Middle frontal gyrus (tissue), 1 donor: ENCODE measurements at regions not wholly inside any gene's neighbourhood (a gene's known extent, or its start where the extent isn't known, plus 50 kb on each side); places are given as distances from the start of the nearest gene placed in this dataset.

Source experiments
- DNase-seq: peaks from one replicate; pipeline ENCODE4 v3.0.0-alpha.2; 2015; ENCODE audit warnings: low spot score; ENCODE audit errors: extremely low spot score

DNA sequence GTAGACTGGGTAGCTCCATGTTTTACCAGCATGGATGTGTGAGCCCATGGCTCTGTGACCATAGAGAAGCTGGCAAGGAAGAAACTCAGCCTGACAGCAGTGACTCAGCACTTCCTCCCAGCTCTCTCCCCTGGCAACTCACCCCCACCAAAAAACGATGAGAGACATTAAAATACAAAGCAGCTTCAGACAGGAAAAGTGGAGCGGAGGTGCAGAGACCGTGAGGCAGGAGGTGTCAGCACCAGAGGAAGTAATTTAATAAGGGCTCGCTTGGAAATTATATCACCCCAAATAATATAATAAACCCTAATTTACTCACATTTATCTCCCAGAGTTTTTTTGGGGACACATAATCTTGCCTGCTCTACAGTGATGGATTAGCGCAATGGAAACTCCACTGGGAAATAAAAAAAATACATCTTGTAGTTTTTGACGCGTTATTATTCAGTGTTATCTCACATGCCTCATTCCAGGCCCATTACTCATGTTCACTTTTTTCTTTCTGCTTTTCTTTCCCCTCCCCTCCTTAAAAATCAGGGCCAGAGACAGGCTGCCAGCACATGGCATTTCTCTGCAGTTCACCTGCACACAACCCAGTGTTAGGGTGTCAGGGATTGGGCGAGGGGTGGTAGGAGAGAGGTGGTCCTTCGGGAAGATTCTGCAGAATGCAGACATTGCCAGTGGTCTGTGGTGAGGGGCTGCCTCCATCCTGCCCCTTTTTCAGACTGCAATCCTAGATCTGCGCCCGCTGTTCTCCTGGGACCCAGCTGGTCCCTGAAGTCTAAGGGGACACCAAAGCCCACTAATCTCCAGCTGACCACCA lies 170.8 kb downstream of the BUD13 start:
- no peak for DNase-seq

DNA sequence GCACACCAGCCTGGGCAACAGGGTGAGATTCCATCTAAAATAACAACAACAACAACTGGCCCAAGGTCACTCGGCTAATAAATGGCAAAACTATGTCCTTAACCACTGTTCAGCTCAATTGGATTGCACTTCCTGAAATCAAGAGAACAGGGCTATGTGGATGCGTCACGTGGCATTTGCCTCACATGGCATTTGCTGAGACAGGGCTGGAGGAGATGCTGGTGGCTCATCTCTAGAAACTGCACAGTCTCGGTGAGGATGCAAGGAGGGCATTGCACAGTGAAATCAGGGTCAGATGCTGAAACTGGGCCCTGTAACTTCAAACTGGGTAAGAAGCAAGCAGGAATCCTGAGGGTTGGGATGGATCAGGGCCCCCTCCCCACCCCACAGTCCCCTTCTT lies 171.9 kb downstream of the BUD13 start:
- DNase-seq, result no peak

DNA sequence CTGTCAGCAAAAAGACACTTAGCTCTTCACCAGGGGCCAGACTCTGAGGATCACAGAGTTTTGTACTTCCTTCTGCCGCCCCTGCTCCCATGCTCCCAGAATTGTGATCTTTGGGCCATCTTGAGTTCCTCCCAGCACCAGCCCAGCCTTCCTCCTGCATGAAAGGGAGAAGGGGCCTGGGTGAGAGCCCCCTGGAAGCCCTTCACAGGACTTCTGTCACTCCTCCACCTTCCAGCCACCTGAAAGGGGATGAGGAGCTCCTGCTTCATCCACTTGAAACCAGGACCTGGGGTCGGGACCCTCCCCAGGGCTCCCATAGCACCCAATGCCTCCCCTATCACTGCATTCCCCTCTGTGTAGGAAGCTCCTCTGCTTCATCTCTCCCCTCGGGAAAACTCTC lies 174.2 kb downstream of the BUD13 start:
- DNase-seq, result no peak

DNA sequence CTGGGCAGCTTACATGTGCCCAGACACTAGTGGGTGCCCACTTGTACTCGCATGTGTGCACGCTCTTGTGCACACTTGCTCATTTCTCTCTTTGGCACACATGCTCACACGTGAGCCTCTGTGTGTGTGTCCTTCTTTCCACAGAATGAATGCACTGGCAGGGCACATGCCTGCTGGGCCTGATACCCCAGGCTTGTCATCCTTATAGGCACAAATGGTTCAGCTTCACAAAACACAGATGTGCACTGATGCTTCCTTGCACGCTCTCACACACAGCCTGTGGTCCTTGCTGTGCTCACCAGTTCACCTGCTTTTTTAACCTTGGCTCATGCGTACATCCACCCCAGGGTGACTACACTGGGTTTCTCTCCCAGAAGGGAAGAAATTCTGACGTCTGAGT lies 174.8 kb downstream of the BUD13 start:
- DNase-seq, result no peak

DNA sequence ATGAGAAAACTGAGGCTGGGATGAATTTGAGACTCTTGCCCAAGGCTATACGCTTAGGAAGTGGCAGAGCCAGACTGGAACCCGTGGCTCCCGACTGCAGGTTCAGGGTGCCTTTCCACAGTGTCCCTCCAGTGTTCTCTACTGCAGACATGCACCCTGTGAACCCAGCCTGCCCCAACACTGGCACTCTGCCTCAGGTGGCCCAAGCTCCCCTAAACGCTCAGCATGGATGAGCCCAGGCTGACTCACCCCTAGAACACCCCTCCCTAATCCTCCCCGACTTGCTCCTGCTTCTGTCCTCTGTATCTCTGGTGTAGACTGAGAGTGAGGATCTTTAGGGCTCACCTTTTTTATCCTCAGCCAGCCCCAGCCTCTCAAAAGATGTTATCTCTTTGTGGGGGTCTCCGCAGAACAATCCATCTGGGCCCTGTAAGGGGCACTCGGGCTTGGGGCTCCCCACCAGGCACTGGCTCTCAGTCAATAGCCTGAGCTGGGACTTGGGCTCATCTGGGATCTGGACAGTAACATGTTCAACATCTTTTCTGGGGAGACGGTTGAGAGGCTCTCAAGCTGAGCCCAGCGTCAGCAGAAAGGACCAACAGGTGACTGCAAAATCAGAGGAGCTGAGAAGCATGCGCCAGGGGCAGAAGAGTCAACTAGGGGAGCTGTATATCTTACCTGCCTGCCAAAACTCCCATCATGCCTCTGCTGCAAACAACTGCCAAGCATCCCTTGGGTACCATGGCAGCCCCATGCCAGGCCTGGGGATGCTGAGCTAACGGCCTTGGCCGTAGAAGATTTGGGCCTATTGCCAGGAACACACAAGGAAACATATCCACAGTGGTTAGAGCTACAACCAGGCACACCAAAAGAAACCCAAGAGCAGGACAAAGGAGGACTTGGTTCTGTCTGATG lies 176.2 kb downstream of the BUD13 start:
- no peak for DNase-seq

DNA sequence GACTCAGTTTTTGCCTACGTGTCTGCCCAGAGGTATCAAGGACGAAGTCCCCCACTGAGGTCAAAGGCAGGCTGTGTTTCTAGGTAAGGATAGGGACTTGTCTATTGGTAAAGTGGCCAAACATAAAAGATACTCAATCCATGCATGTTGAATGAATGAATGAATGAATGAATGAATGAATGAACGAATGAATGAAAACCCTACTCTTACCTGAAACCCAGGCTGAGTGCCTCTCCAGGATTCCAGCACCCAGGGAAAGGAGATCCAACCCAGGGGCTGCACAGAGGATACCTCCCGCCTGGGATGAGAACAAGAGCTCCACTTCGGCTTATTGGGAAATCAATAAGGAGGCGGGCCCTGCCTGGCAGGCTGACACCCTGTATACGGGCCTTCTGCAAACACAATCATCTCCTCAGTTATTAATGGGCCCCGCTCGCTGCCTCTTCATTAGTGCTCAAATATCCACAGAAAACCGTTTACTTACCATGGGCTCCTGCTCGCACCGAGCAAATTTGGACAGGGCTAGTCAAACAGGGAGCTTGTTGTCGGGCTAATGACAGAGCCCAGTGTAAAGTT lies 177.4 kb downstream of the BUD13 start:
- DNase-seq, result no peak

DNA sequence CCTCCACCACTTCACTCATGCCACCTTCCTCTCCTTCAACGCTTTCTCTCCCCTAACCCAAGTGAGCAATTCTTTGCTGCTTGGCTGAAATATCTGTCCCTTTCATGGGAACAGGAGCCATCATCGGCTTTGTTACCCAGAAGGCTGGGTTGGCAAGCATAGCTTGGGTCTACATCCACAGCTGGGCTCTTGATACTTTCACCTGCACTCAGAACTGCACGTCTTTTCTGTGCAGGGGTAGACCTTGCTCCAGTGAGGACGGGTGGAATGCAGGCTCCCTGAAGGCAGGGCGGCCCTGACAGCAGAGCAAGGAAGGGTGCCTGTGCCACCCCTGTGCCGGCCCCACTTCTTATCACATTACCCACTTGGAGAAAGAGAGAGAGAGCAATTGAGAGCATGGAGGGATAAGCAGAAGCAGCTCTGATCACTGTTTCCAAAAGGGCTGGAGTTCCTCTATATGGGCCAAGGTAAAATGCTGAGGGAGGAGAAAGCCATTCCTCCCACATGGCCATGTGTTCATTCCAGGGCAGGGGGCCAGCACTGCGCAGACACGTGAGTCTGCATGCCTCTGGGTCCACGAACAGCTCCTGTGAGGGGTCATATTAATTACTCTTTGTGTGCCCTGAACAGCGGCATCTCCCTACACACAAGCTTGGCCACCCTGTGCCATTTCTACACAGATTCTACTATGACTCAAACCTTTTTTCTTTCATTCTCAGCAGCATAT lies 181.8 kb downstream of the BUD13 start:
- DNase-seq, result no peak

DNA sequence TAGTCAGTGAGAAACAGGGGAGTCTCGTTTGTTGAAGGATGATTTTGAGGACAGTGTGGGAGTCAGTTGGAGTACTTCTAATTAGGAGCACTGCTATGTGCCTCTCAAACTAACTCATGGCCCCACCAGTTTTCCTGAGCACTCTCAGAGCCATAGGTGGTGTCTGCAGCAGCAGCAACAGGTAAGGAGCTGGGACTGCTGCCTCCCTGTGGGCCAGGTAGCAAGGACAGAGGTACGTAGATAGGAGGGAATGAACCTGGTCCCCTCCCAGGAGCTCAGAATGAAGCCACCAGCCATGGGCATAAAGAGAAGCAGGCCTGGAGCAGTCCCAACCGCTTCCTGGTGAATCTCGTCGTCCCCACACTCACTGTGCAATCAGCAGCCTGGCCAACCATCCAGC lies 183.4 kb downstream of the BUD13 start:
- no peak for DNase-seq

DNA sequence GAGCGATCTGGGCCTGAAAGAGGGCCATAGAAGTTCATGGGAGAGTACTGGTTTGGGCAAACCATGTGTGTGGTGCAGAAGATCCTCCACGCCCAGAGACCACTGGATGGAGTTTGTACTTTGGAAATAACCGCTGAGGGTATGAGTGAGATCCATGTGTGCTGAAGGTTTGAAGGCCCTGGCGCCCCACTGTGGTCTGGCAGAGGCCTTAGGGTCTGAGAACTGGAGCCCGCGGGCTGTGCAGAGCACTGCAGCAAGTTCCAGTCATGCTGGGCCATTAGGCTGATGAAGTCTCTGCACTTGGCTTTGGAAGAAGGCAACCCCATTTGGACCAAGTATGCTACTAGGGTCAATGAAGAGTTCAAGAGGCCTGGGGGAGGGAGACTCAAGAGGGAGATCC lies 186.4 kb downstream of the BUD13 start:
- no peak for DNase-seq

DNA sequence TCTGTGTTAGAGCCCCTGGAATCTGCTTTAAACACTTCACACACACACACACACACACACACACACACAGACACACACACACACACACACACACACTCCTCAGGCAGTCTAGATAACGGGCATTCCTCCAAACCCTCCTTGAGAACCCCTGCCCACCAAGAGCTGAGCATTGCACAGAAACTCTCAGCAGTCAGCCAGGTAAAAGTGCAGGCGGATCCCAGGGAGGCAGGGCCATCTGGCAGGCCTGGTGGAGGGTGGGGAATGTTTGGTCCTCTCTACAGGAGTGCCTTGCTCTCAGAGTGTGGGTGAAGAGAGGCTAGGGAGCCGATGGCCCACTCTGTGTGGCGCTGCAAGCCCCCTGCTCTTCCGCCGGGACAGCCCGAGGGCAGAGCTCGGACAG lies 190.2 kb downstream of the BUD13 start:
- DNase-seq, result no peak

DNA sequence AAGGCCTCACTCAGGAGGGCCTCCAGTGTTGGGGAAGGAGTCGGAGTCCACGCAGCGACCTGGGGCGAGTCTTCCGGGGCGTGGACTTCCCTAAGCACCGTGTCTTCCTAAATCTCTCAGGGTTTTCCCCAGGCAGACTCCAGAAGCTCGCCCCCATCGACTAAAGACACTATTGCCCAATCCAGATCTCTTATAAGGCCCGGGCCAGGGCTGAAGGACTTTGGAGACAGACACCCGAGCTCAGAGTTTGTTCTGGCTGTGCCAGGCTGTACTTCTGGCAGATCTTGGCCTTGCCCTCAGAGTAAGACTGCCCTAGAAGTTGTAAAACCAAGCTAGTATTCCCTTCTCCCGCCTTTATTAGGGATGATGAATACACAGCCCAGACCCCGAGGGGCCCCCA lies 191.4 kb downstream of the BUD13 start:
- no peak for DNase-seq

DNA sequence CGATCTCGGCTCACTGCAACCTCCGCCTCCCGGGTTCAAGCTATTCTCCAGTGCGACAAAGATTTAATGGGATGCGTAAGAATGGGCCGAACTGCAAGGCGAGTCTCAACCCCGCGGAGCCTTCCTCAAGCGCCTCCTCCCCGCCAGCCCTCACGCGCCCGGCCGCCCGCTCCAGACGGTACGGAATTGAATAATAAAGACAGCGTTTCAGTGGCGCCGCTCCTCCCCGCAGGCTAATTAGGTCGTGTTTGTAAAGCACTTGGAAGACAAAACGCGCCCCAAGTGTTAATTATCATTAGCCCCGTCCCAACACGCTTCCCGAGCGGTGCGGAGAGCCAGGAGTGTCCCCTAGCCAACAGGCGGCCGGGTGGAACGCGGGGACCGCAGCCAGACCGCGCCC lies 192.0 kb downstream of the BUD13 start:
- peak; percentile 12 for DNase-seq

DNA sequence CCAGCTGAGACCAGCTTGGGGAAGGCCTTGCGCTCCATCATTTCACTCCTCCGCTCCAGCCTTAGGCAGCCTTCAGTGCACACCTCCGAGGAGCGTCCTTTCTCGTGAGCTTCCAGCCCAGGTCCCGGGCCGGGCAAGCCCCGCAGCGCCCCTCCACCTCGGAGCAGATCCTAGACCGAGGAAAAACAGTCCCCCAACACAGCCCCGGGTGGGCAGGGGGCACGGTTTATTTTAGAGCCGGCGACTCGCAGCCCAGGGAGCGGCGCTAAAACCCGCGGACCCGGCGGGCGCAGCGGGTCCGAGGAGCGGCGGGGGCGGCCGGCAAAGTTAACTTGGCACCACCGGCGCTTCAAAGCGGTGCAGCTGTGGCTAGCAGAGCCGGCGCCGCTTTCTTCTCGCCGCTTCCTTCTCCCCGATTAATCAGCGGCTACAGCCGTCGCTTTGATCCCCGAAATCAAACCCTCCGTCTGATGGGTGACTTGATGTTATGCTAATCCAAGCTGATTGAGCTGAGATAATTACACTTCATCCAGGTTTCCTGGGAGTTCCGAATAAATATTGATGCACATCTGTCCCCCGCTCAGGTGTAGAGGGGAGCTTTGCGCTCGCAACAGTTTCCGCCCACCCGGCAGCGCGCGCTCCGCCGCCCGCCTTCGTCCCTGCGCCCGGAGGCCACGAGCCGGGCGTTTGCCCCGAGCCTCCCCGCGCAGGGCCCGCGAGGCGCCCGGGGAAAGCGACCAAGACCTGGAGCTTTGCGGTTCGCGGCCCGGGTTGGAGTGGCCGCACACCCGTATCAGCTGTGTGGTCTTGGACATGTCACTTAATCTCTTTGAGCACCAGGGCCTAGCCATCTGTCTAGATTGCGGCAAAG lies 192.7 kb downstream of the BUD13 start:
- no peak for DNase-seq

DNA sequence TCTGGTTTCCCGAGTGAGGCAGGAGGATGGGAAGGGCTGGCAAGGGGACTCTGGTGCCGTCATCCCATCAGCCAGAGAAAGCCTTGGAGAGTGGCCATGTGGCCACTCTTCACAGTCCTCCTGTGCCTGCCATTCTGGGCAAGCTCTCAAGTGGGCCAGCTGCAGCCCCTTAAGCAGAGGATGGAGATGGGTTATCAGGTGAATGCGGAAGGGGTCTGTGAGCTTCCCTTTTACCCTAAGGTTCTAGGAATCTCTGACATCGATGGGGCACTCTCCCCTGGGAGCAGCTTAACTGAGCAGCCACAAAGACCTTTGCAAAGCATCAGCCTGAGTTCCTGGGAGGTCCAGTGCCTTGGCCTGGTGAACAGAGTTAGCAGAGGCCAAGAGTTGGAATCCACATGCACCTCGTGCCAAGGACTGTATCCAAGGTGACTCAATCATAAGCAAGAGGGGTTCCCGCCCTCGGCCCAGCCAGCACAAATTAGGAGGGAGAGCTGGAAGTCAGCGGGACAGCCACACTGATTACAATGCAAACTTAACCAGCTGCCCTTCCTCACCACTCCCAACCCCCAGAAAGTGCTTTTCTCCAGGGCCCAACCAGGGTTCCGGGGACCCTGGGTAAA lies 193.6 kb downstream of the BUD13 start:
- no peak for DNase-seq

DNA sequence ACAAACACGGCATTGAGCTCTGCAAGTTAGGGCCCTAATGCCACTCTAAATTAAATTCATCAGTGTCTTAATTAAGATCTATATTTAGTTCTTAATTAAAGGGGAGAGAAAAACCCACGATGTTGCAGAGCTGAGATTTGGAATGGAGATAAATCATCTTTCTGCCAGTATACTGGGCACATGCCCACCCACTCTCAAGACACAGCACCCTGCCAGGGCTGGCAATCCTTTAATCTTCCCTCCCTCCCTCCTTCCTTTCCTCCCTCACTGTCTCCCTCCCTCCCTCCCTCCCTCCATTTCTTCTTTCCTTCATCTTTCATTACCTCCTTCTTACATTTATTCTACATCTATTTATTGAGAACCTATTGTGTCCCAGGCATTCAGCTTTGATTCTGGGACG lies 194.8 kb downstream of the BUD13 start:
- no peak for DNase-seq

DNA sequence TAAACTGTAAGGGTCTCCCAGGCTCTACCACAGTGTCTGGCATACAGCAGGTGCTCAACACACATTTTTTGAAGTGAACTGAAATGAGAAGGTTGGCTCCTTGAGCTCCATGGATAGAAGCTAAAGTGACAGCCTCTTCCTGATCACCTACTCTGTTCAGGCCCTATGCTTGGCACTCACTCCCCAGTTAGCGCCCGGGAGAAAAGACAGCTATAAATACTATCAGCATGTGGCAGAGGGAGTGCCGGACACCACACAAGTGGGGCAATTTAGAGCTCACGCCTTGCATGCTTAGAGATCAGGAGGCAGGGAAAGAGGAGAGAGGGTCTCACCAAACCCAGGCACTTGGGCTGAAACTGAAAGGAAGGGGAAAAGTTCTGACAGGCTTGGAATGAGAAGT lies 195.5 kb downstream of the BUD13 start:
- no peak for DNase-seq

DNA sequence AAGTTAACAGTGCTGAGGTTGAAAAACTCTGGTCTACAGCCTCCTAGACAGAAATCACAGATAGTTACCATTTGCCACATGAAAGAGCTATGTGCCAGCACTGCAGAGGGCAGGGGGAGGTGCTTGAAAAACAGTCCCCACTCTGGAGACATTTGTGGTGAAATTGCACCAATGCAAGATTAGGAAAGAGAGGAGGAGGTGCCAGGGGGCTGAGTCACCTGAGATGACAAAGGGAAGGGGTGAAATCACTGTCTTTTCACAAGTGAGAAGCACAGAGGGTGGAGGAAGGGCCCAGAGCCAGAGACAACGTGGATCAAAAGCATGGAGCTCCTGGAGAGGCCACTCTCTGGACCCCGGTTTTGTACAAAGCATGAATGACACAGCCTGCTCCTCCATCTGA lies 196.3 kb downstream of the BUD13 start:
- no peak for DNase-seq

DNA sequence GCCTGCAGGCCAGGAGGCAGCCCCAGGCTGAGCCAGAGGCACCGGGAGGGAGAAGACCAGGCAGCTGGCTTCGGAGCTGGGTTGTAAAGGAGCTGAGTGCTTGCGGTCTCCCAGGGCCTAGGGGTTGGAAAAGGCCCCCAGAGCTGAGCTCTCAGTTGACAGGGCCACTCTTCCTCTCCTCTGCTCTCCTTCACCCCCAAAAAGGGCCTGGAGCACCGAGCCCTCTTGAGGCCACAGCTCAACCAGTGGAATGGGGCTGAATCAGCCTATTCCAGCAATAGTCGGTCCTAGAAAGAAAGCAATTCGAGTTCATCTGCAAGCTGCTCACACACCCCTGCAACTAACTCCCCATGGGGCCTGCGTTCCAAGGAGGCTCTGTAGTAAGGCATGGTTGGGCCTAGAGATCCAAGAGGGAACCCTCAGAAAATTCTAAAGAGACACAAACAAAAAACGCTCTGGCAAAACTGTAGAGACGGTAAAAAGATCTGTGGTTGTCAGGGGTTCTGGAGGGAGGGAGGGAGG lies 205.0 kb downstream of the BUD13 start:
- no peak for DNase-seq

DNA sequence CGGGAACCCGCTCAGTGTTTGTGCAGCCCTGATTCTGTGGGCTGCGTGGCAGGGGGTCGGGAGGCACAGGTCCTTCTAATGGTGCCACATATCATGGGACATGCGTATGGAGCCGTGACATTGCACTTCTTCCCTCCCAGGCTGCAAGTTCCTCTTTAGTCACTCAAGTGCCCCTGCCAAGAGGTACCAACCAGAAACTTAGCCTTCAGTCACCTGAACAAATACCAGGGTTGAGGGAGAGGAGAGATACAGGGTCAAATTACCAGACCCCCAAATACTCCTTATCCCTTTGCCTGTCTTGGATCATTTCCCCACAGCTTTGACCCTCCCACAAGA lies 209.1 kb downstream of the BUD13 start:
- no peak for DNase-seq
